GM19328 (cell line): ENCODE measurements at regions not wholly inside any gene's neighbourhood (a gene's known extent, or its start where the extent isn't known, plus 50 kb on each side); places are given as distances from the start of the nearest gene placed in this dataset.
"Not testable (repeated sequence)": the region's sequence is repeated elsewhere in the genome, so short reads cannot be mapped to it uniquely, and the experiment has no call there.

Experiments used
- ATAC-seq: cut with Tn5 transposase; IDR thresholded peaks from one replicate; pipeline ENCODE4 v1.9.1; 2021; ENCODE audit warnings: mild to moderate bottlenecking, moderate library complexity; ENCODE audit not compliant: unreplicated experiment

DNA sequence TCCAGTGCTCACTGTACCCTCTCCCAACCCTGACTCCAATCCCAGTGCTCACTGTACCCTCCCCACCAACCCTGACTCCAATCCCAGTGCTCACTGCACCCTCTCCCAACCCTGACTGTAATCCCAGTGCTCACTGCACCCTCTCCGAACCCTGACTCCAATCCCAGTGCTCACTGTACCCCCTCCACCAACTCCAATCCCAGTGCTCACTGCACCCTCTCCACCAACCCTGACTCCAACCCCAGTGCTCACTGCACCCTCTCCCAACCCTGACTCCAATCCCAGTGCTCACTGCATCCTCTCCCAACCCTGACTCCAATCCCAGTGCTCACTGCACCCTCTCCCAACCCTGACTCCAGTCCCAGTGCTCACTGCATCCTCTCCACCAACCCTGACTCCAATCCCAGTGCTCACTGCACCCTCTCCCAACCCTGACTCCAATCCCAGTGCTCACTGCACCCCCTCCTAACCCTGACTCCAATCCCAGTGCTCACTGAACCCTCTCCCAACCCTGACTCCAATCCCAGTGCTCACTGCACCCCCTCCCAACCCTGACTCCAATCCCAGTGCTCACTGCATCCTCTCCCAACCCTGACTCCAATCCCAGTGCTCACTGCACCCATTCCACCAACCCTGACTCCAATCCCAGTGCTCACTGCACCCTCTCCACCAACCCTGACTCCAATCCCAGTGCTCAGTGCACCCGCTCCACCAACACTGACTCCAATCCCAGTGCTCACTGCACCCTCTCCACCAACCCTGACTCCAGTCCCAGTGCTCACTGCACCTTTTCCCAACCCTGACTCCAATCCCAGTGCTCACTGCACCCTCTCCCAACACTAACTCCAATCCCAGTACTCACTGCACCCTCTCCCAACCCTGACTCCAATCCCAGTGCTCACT is 136.3 kb upstream of the ZNF618 start:
- ATAC-seq, result not testable (repeated sequence)

GRCh38 chr9:113740508-113741500 is 135.3 kb upstream of the ZNF618 start:
- ATAC-seq, result not testable (repeated sequence)

DNA sequence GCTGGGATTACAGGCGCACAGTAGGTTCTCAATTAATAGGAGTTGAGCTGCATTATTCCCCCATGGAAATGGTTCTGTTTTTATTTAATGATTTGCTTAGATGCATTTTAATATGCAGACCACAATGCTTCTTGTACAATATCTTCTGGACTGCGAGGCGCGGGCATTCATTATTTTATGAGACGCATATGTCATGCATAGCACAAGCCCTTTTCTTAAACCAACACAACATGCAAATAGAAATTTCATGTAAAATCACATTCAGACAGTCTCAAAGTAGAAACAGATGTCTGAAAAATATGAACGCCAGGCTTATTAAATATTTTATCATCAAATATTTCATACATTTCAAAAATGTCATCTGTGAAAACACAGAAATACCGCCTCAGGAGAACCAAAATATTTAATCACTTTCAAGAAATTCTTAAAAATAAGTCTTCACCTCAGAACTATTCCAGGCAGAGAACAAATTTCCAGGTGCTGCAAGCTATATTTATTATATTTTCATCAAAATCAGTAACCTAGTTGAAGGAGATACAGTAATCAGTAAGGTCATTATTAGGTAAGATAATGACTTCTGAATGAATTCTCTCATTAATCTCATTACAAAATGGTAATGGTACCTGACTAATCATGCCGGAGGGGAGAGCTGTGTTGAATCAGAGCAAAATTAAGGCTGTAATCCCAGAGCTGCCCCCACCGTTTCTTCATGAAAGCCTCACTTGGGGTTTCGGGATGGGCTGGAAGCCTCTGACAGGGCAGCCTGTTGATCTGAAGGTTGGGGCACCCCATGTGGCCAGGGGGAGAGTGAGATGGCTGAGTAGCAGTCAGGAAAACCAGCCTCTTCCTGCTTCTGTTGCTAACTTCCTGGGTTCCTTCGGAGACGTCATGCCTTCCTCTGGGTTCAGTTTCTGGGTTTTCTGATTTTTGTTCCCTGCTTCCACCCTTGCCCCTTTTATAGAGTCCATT is 133.9 kb upstream of the ZNF618 start:
- ATAC-seq, result no peak

GRCh38 chr9:113742878-113743277 is 133.2 kb upstream of the ZNF618 start:
- ATAC-seq, result no peak

DNA sequence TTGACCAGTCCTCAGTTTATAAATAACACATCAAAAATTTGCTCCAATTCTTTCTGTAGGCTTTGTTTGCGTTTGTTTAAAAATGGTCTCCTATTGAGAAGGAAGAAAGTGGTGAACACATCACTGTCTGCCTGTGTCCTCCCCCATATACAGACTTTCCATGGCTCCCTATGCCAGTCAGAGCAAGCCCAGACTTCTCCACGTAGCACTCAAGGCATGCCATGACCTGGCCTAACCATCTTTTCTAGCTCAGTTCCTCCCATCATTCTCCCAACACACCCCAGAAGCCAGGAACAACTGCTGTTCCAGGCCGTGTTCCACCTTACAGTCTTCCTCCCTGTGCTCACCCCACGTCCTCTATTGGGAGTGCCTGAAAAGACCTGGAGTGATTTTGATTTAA is 129.6 kb upstream of the ZNF618 start:
- no peak for ATAC-seq

DNA sequence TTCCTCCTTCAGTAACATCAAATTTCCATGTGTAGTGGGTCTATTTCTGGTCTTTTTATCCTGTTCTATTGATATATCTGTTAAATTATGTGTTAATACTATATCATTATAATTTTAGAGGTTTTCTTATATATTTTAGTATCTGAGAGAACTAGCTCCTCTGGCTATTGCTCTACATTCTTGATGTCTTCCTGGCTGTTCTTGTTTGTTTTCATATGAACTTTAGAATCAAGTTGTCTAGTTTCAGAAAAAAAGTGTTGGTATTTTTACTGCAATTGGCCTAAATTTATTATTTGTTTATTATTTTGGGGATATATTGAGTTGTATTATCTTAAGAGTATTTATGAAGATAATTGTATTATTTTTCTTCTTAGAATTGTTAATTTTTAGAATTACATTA is 128.0 kb upstream of the ZNF618 start:
- ATAC-seq, result no peak

GRCh38 chr9:113753398-113754119 is 122.5 kb upstream of the ZNF618 start:
- no peak for ATAC-seq

GRCh38 chr9:113754739-113755138 is 121.4 kb upstream of the ZNF618 start:
- ATAC-seq, result no peak

GRCh38 chr9:113755433-113755832 is 120.7 kb upstream of the ZNF618 start:
- no peak for ATAC-seq

- no peak for ATAC-seq
These were observed 119.5 kb upstream of the ZNF618 start for GRCh38 chr9:113756476-113757192.

- no peak for ATAC-seq
These were observed 112.7 kb upstream of the ZNF618 start for GRCh38 chr9:113763429-113763828.

- ATAC-seq, result no peak
These were observed 111.5 kb upstream of the ZNF618 start for GRCh38 chr9:113764572-113764971.

GRCh38 chr9:113769412-113769811 is 106.7 kb upstream of the ZNF618 start:
- ATAC-seq, result no peak

GRCh38 chr9:113770396-113770795 is 105.7 kb upstream of the ZNF618 start:
- ATAC-seq, result no peak

GRCh38 chr9:113771199-113771598 is 104.9 kb upstream of the ZNF618 start:
- no peak for ATAC-seq

DNA sequence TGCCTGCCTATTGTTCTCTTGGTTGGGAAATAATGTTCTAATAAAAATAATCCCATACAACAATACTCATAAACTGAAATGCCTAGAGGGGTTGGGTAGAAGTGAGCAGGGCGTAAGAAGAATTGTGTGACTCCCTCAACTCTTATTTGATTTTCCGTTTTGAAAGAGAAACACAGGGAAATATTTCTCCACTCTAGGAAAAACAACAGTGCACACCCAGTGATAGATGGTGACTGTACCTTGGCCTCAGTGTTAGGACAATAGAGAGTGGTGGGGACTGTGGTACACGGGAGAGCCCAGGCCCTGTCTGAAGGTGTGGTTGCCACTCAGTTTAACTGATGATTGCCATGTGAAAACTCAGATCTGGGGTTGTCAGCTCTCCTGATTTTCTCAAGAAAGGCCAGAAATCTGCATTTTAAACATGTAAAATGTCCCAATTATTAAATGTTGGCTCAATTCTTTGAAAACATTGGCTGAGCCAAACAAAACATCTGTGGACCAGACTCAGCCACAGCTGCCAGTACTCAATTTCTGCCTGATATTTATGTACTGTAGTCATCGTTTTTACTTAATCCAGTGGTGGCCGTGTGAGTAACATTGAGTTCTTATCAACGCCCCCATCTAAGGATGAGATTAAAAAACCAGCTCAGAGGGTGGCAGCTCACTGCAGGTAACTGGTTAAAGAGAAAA is 103.8 kb upstream of the ZNF618 start:
- no peak for ATAC-seq

DNA sequence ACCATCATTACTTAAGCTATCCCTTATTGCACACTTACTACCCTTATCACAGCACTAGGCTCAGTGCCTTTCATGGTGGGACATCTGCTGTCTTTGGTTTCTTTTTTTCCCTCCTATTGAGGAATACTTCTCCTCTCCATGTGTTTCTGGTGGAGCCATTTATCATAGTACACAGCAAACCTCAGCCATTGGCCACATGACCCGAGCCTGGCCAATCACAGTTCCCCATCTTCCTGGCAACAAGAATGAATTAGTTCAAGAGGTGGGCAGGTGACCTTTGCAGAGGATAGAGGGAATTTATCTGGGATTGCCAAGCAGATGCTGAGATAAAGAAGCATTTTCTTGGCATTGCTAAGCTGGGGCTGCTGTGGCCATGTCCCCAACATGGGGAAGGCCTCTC is 101.1 kb upstream of the ZNF618 start:
- ATAC-seq, result no peak

DNA sequence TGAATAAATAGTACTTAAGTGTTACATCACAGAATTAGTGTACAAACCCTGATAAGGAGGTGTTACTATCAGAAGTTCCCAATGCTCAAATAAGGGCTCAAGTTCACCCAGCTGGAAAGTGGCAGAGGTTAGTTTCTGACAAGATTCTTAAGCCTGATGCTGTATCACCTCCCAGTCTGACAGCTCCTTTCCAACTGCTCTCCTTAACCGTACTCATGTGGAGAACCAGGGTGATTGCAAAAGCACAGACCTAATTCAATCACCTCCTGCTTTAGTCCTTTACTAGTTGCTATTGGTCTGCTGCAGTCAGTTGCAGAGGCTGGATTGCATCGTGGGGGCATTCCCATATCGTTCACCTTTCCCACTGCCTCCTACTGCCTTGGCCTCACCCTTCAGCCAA is 100.4 kb upstream of the ZNF618 start:
- no peak for ATAC-seq

DNA sequence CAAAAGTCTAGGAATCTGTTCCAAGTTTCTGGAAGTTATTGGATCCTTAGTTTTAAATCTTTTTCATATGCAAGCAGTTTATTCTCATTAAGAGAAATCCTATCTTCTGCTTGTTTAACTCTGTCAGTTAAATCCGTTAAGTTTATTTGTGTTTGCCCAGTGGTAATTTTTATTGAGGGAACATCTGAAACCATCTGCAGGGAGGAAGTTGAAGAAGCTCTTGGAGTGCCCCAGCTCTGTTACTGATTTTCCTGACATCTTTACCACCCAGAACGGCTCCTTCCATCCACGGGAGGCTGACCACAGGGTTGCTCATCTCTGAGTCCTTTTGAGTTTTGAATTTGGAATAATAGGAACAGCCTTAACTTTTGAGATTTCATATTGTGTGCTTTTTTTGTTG is 99.9 kb upstream of the ZNF618 start:
- no peak for ATAC-seq
